ENCODE measurements at regions not wholly inside any gene's neighbourhood (a gene's known extent, or its start where the extent isn't known, plus 50 kb on each side); places are given as distances from the start of the nearest gene placed in this dataset.
A peak's percentile ranks its signal among the peaks of the same experiment; 100 is the strongest.

GRCh38 chr5:174601946-174602345, 122.4 kb upstream of the MSX2 start:
- Histone ChIP-seq H3K18ac (ENCODE audit: extremely low read depth, low read length) (no peak overlapping the region), H4K91ac (replicated peaks; ENCODE audit: insufficient read length, low read length) (no peak overlapping the region), H2BK12ac (ENCODE audit: low read depth, low read length) (no peak overlapping the region), H2BK5ac (ENCODE audit: low read depth, low read length) (no peak overlapping the region), H3K4me3 (ENCODE audit: extremely low read depth in 1 of 4, insufficient read depth in 2 of 4, low read depth in 3 of 4, low read length in 4 of 4) (no peak overlapping the region), H2AFZ (ENCODE audit: low read length) (no peak overlapping the region), H3K4me1 (replicated peaks in 1 of 4; ENCODE audit: control insufficient read depth in 3 of 4, insufficient read depth in 4 of 4, low read length in 3 of 4) (peaks cover 3 to 6% (median 4%) of the 10 kb centered on the region in 4 experiments; a peak in 6 of 7 replicates), H3K27me3 (replicated peaks in 1 of 4; ENCODE audit: control insufficient read depth in 3 of 4, extremely low read depth in 1 of 4, insufficient read depth in 3 of 4, low read length in 3 of 4) (no peaks in the 10 kb centered on the region; a peak in 1 of 7 replicates), H3K23me2 (ENCODE audit: low read depth, low read length) (no peaks in the 10 kb centered on the region), H3K9ac (replicated peaks in 1 of 4; ENCODE audit: extremely low read depth in 1 of 4, low read depth in 3 of 4, low read length in 3 of 4) (no peak overlapping the region), H3K9me3 (ENCODE audit: insufficient read depth in 2 of 2, low read depth in 1 of 2, low read length in 1 of 2) (peaks cover 0 to 3% of the 10 kb centered on the region in 2 experiments; a peak in 1 of 4 replicates), H2BK20ac (ENCODE audit: low read length) (0 out of 2 replicates have a peak overlapping the region, but pooled peaks have one; percentile 68), H3K79me1 (ENCODE audit: low read depth, low read length) (no peaks in the 10 kb centered on the region), H3K79me2 (ENCODE audit: control insufficient read depth in 1 of 2, insufficient read depth in 2 of 2, low read length in 2 of 2) (no peaks in the 10 kb centered on the region), H3K4ac (replicated peaks; ENCODE audit: insufficient read length, low read depth, low read length) (no peak overlapping the region), H3K14ac (ENCODE audit: insufficient read length) (no peak overlapping the region), H3K56ac (replicated peaks; ENCODE audit: insufficient read length, low read depth, low read length) (no peak overlapping the region), H2AK5ac (ENCODE audit: low read depth, low read length) (no peak overlapping the region), H2BK15ac (ENCODE audit: low read length) (no peak overlapping the region), H4K5ac (ENCODE audit: insufficient read length, low read depth, low read length) (no peak overlapping the region), H3K27ac (ENCODE audit: low read depth, low read length) (no peak overlapping the region), H3K4me2 (ENCODE audit: insufficient read depth in 1 of 2, low read depth in 2 of 2, low read length in 2 of 2) (no peak overlapping the region), H4K8ac (ENCODE audit: extremely low read depth, insufficient read depth, low read length) (no peak overlapping the region), H3K36me3 (ENCODE audit: control insufficient read depth in 2 of 4, insufficient read depth in 4 of 4, low read length in 3 of 4) (no peaks in the 10 kb centered on the region), H3K23ac (ENCODE audit: insufficient read length) (no peak overlapping the region), H2BK120ac (replicated peaks; ENCODE audit: low read depth, low read length) (no peak overlapping the region), H4K20me1 (replicated peaks in 1 of 2; ENCODE audit: control insufficient read depth in 1 of 2, insufficient read depth in 2 of 2, low read length in 2 of 2) (no peaks in the 10 kb centered on the region)
- POLR2A ChIA-PET (ENCODE audit: partially characterized antibody): no interaction called here
- 95% methylated on average over 1 of the region's 1 CpG; no CpG with 5 or more reads in 1 of the 2 experiments for WGBS, 2 experiments (ENCODE audit: extremely low coverage in 1 of 2, insufficient coverage in 1 of 2, insufficient read length in 1 of 2, insufficient replicate concordance in 2 of 2, low coverage in 1 of 2, low lambda C conversion rate in 2 of 2, missing lambda C conversion rate in 1 of 2)
- DNase-seq (ENCODE audit: low read depth in 1 of 2, low spot score in 2 of 2) (peak in 1 of 2 experiments; percentile 10), FAIRE-seq (no peak)
- CTCF ChIA-PET (ENCODE audit: partially characterized antibody): interaction anchor here (0.7 to 1.9 kb wide), 2 partner anchors 18 to 252 kb away, joined by 3 to 4 read pairs; no protein-coding TSS in a partner anchor
- TF ChIP-seq POLR2A (IDR thresholded peaks at IDR 0.05; ENCODE audit: control extremely low read depth in 1 of 2, low read depth in 2 of 2, low read length in 2 of 2): no peak
- no peak for TF ChIP-seq TEAD4 (IDR thresholded peaks at IDR 0.05; ENCODE audit: low read depth, low read length)
- TF ChIP-seq SIN3A (conservative IDR thresholded peaks at IDR 0.05 in 1 of 2, IDR thresholded peaks at IDR 0.05 in 1 of 2; ENCODE audit: low read depth in 1 of 2, low read length in 2 of 2): no peak
- TF ChIP-seq CBX8 (IDR thresholded peaks at IDR 0.05; ENCODE audit: borderline replicate concordance, low read depth, low read length): no peak
- TF ChIP-seq BACH1 (IDR thresholded peaks at IDR 0.05; ENCODE audit: low read length): no peak
- no peak for TF ChIP-seq TBP (IDR thresholded peaks at IDR 0.05; ENCODE audit: low read depth, low read length)
- TF ChIP-seq SIX5 (IDR thresholded peaks at IDR 0.05; ENCODE audit: low read depth, low read length): no peak
- no peak for TF ChIP-seq ZNF274 (IDR thresholded peaks at IDR 0.05; ENCODE audit: borderline replicate concordance, extremely low read depth, low read length)
- TF ChIP-seq ATF2 (IDR thresholded peaks at IDR 0.05; ENCODE audit: low read length): no peak
- TF ChIP-seq CHD1 (IDR thresholded peaks at IDR 0.05; ENCODE audit: low read depth, low read length): no peak
- no peak for TF ChIP-seq PHF8 (conservative IDR thresholded peaks at IDR 0.05; ENCODE audit: low read depth, low read length)
- no peak for TF ChIP-seq CREB1 (IDR thresholded peaks at IDR 0.05)
- no peak for TF ChIP-seq NANOG (IDR thresholded peaks at IDR 0.05; ENCODE audit: insufficient read depth, low read depth, low read length, poor library complexity, severe bottlenecking)
- TF ChIP-seq TAF1 (IDR thresholded peaks at IDR 0.05; ENCODE audit: low read depth, low read length): no peak
